ENCODE measurements at regions not wholly inside any gene's neighbourhood (a gene's known extent, or its start where the extent isn't known, plus 50 kb on each side); places are given as distances from the start of the nearest gene placed in this dataset.
"Not testable (repeated sequence)": the region's sequence is repeated elsewhere in the genome, so short reads cannot be mapped to it uniquely, and the experiment has no call there.

- 83% methylated on average over 7 of the region's 7 CpGs for WGBS (ENCODE audit: low lambda C conversion rate, missing lambda C conversion rate)
- H2AFZ ChIP-seq: no peak overlapping the region
- H3K4me2 ChIP-seq: no peak overlapping the region
- no peaks in the 10 kb centered on the region for H3K4me1 ChIP-seq (ENCODE audit: insufficient read depth)
- H3K27me3 ChIP-seq: no peaks in the 10 kb centered on the region
- H3K9me2 ChIP-seq (replicated peaks; ENCODE audit: insufficient read depth): no peaks in the 10 kb centered on the region
- H3K4me3 ChIP-seq: no peak overlapping the region
- DNase-seq (ENCODE audit: low spot score): no peak
- no peaks in the 10 kb centered on the region for H3K79me2 ChIP-seq
- TF ChIP-seq CTCF (IDR thresholded peaks at IDR 0.05; ENCODE audit: poor library complexity) (no peak), EZH2phosphoT487 (IDR thresholded peaks at IDR 0.05; ENCODE audit: low read depth, severe bottlenecking, unreplicated experiment) (no peak), EZH2 (IDR thresholded peaks at IDR 0.05; ENCODE audit: borderline replicate concordance) (no peak)
- no peaks in the 10 kb centered on the region for H4K20me1 ChIP-seq (ENCODE audit: insufficient read depth, poor library complexity, severe bottlenecking)
- H3K9me3 ChIP-seq (ENCODE audit: low read depth): peaks cover 20% of the 10 kb centered on the region
- H3K36me3 ChIP-seq (replicated peaks; ENCODE audit: insufficient read depth, low read depth): no peaks in the 10 kb centered on the region
- no peak overlapping the region for H3K27ac ChIP-seq
Measured at GRCh38 chr1:224014330-224014649, 99.6 kb upstream of the FBXO28 start.

DNA sequence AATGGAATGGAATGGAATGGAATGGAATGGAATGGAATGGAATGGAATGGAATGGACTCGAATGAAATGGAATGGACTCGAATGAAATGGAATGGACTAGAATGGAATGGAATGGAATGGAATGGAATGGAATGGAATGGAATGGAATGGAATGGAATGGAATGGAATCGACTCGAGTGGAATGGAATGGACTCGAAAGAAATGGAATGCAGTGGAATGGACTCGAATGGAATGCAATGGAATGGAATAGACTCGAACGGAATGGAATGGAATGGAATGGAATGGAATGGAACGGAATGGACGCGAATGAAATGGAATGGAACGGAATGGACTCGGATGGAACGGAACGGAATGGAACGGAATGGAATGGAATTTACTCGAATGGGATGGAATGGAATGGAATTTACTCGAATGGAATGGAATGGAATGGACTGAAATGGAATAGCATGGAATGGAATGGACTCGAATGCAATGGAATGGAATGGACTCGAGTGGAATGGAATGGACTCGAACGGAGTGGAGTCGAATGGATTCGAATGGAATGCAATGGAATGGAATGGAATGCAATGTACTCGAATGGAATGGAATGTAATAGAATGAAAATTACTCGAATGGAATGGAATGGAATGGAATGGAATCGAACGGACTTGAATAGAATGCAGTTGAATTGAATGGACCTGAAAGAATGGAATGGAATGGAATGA lies 100.1 kb upstream of the FBXO28 start:
- H3K27me3 ChIP-seq; H3K79me2 ChIP-seq; H3K4me2 ChIP-seq; H3K4me3 ChIP-seq; H3K27ac ChIP-seq; H3K9me2 ChIP-seq (replicated peaks; ENCODE audit: insufficient read depth); H3K4me1 ChIP-seq (ENCODE audit: insufficient read depth); DNase-seq (ENCODE audit: low spot score); H4K20me1 ChIP-seq (ENCODE audit: insufficient read depth, poor library complexity, severe bottlenecking); H3K36me3 ChIP-seq (replicated peaks; ENCODE audit: insufficient read depth, low read depth); H2AFZ ChIP-seq: not testable (repeated sequence)
- 84% methylated on average over 27 of the region's 28 CpGs for WGBS (ENCODE audit: low lambda C conversion rate, missing lambda C conversion rate)
- H3K9me3 ChIP-seq (ENCODE audit: low read depth): peaks cover 20% of the 10 kb centered on the region

DNA sequence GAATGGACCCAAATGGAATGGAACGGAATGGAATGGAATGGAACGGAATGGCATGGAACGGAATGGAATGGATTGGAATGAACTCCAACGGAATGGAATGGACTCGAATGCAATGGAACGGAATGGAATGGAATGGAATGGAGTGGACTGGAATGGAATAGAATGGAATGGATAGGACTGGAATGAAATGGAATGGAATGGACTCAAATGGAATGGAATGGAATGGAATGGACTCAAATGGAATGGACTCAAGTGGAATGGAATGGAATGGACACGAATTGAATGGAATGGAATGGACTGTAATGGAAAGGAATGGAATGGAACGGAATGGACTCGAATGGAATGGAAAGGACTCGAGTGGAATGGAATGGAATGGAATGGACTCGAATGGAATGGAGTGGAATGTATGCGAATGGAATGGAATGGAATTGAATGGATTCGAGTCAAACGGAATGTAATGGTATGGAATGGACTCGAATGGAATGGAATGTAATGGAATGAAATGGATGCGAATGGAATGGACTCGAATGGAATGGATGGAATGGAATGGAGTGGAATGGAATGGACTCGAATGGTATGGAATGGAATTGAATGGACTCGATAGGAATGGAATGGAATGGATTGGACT lies 101.0 kb upstream of the FBXO28 start:
- not testable (repeated sequence) for DNase-seq (ENCODE audit: low spot score); H4K20me1 ChIP-seq (ENCODE audit: insufficient read depth, poor library complexity, severe bottlenecking); H3K4me2 ChIP-seq; H3K9me2 ChIP-seq (replicated peaks; ENCODE audit: insufficient read depth); H3K27ac ChIP-seq; H3K4me1 ChIP-seq (ENCODE audit: insufficient read depth); H3K36me3 ChIP-seq (replicated peaks; ENCODE audit: insufficient read depth, low read depth); H3K4me3 ChIP-seq; H3K79me2 ChIP-seq; H3K27me3 ChIP-seq; H2AFZ ChIP-seq
- peaks cover 20% of the 10 kb centered on the region for H3K9me3 ChIP-seq (ENCODE audit: low read depth)
- 87% methylated on average over 19 of the region's 19 CpGs for WGBS (ENCODE audit: low lambda C conversion rate, missing lambda C conversion rate)

DNA sequence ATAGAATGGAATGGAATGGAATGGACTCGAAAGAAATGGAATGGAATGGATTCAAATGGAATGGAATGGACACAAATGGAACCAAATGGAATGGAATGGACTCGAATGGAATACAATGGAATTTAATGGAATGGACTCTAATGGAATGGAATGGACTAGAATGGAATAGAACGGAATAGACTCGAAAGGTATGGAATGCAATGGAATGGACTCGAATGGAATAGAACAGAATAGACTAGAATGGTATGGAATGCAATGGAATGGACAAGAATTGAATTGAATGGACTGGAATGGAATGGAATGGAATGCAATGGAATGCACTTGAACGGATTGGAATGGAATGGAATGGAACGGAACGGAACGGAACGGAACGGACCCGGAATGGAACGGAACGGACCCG lies 101.7 kb upstream of the FBXO28 start:
- not testable (repeated sequence) for H3K36me3 ChIP-seq (replicated peaks; ENCODE audit: insufficient read depth, low read depth)
- WGBS (ENCODE audit: low lambda C conversion rate, missing lambda C conversion rate): 75% methylated on average over 15 of the region's 15 CpGs
- H3K9me3 ChIP-seq (ENCODE audit: low read depth): peaks cover 20% of the 10 kb centered on the region

GRCh38 chr1:224011751-224012150 lies 102.2 kb upstream of the FBXO28 start:
- not testable (repeated sequence) for H2AFZ ChIP-seq; H3K4me1 ChIP-seq (ENCODE audit: insufficient read depth); H3K79me2 ChIP-seq; H3K27ac ChIP-seq; DNase-seq (ENCODE audit: low spot score); H3K4me2 ChIP-seq; H3K9me2 ChIP-seq (replicated peaks; ENCODE audit: insufficient read depth); H3K36me3 ChIP-seq (replicated peaks; ENCODE audit: insufficient read depth, low read depth); H3K4me3 ChIP-seq; H3K27me3 ChIP-seq; H4K20me1 ChIP-seq (ENCODE audit: insufficient read depth, poor library complexity, severe bottlenecking)
- peaks cover 20% of the 10 kb centered on the region for H3K9me3 ChIP-seq (ENCODE audit: low read depth)
- WGBS (ENCODE audit: low lambda C conversion rate, missing lambda C conversion rate): 95% methylated on average over 6 of the region's 7 CpGs

More for the DNA sequence above, 101.7 kb upstream of the FBXO28 start:
- DNase-seq (ENCODE audit: low spot score); H4K20me1 ChIP-seq (ENCODE audit: insufficient read depth, poor library complexity, severe bottlenecking); H3K27ac ChIP-seq; H3K4me2 ChIP-seq; H3K27me3 ChIP-seq; H3K4me1 ChIP-seq (ENCODE audit: insufficient read depth); H3K79me2 ChIP-seq; H3K9me2 ChIP-seq (replicated peaks; ENCODE audit: insufficient read depth); H2AFZ ChIP-seq; H3K4me3 ChIP-seq: not testable (repeated sequence)

DNA sequence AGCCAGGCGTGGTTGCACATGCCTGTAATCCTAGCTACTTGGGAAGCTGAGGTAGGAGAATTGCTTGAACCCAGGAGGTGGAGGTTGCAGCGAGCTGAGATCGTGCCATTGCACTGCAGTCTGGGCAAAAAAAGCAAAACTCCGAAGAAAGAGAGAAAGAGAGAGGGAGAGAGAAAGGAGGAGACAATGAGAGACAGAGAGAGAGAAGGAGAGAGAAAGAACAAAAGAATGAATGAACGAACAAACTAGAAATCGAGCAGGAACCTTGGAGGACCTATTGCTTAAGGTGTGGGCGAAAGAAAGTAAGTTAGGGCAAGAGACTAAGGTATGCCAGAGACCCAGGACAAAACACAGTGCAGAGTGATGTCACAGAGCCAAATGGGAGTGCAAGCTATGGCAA lies 102.8 kb upstream of the FBXO28 start:
- H2AFZ ChIP-seq; DNase-seq (ENCODE audit: low spot score); H3K27me3 ChIP-seq; H3K4me3 ChIP-seq; H3K79me2 ChIP-seq; H3K27ac ChIP-seq; H3K4me2 ChIP-seq; H4K20me1 ChIP-seq (ENCODE audit: insufficient read depth, poor library complexity, severe bottlenecking); H3K36me3 ChIP-seq (replicated peaks; ENCODE audit: insufficient read depth, low read depth); H3K9me2 ChIP-seq (replicated peaks; ENCODE audit: insufficient read depth); H3K4me1 ChIP-seq (ENCODE audit: insufficient read depth): not testable (repeated sequence)
- 99% methylated on average over 6 of the region's 7 CpGs for WGBS (ENCODE audit: low lambda C conversion rate, missing lambda C conversion rate)
- H3K9me3 ChIP-seq (ENCODE audit: low read depth): peaks cover 24% of the 10 kb centered on the region

DNA sequence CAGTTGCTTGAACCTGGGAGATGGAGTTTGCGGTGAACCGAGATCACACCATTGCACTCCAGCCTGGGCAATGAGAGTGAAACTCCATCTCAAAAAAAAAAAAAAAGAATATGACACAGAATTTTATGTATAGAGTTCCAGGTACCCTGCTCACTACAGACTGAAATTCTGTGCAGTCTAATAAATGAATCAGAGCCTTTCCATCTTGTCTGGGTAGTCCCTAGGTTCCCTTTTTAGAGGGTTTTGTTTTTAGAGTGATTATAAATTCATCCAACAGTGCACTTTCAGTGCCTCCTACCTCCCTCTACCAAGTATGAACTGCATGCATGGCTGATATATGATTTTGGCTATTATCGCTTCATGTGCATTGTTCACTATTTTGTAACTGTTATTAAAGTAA lies 107.9 kb upstream of the FBXO28 start:
- H3K36me3 ChIP-seq (replicated peaks; ENCODE audit: insufficient read depth, low read depth); H3K79me2 ChIP-seq; H2AFZ ChIP-seq; H3K9me2 ChIP-seq (replicated peaks; ENCODE audit: insufficient read depth); H3K4me2 ChIP-seq; H4K20me1 ChIP-seq (ENCODE audit: insufficient read depth, poor library complexity, severe bottlenecking); H3K27me3 ChIP-seq; DNase-seq (ENCODE audit: low spot score); H3K9me3 ChIP-seq (ENCODE audit: low read depth); H3K4me1 ChIP-seq (ENCODE audit: insufficient read depth); H3K4me3 ChIP-seq; H3K27ac ChIP-seq: not testable (repeated sequence)
- 96% methylated on average over 3 of the region's 3 CpGs for WGBS (ENCODE audit: low lambda C conversion rate, missing lambda C conversion rate)
